ENCODE measurements at regions not wholly inside any gene's neighbourhood (a gene's known extent, or its start where the extent isn't known, plus 50 kb on each side); places are given as distances from the start of the nearest gene placed in this dataset.

GRCh38 chr9:116099821-116100220, 53.8 kb upstream of the PAPPA start:
- Mint-ChIP-seq H3K27me3 (ENCODE audit: low read depth) (no peaks in the 10 kb centered on the region), H3K27ac (no peak overlapping the region), H3K4me1 (ENCODE audit: low read depth) (no peaks in the 10 kb centered on the region), H3K4me3 (ENCODE audit: low read depth) (no peak overlapping the region), H3K9me3 (peaks cover 6% of the 10 kb centered on the region), H3K36me3 (ENCODE audit: low read depth) (no peaks in the 10 kb centered on the region)
- intact Hi-C loops (cut with micrococcal nuclease) = no loop called here
- DNase-seq (ENCODE audit: low spot score) = no peak

- no peaks in the 10 kb centered on the region for H3K4me1 Mint-ChIP-seq (ENCODE audit: low read depth)
- H3K4me3 Mint-ChIP-seq (ENCODE audit: low read depth) = no peak overlapping the region
- H3K36me3 Mint-ChIP-seq (ENCODE audit: low read depth) = no peaks in the 10 kb centered on the region
- no peak for DNase-seq (ENCODE audit: low spot score)
- intact Hi-C loops (cut with micrococcal nuclease) = no loop called here
- no peak overlapping the region for H3K27ac Mint-ChIP-seq
- H3K27me3 Mint-ChIP-seq (ENCODE audit: low read depth) = no peaks in the 10 kb centered on the region
- H3K9me3 Mint-ChIP-seq = peaks cover 6% of the 10 kb centered on the region
These were observed 52.9 kb upstream of the PAPPA start for GRCh38 chr9:116100711-116101121.

- Mint-ChIP-seq H3K27me3 (ENCODE audit: low read depth) (no peaks in the 10 kb centered on the region), H3K9me3 (peaks cover 6% of the 10 kb centered on the region), H3K4me3 (ENCODE audit: low read depth) (no peak overlapping the region), H3K4me1 (ENCODE audit: low read depth) (no peaks in the 10 kb centered on the region), H3K36me3 (ENCODE audit: low read depth) (no peaks in the 10 kb centered on the region), H3K27ac (no peak overlapping the region)
- DNase-seq (ENCODE audit: low spot score) = no peak
- intact Hi-C loops (cut with micrococcal nuclease) = no loop called here
These were observed 52.1 kb upstream of the PAPPA start for GRCh38 chr9:116101516-116101915.

- Mint-ChIP-seq H3K27ac (no peak overlapping the region), H3K9me3 (peaks cover 6% of the 10 kb centered on the region), H3K27me3 (ENCODE audit: low read depth) (no peaks in the 10 kb centered on the region), H3K4me1 (ENCODE audit: low read depth) (no peaks in the 10 kb centered on the region), H3K36me3 (ENCODE audit: low read depth) (no peaks in the 10 kb centered on the region), H3K4me3 (ENCODE audit: low read depth) (no peak overlapping the region)
- intact Hi-C loops (cut with micrococcal nuclease) = no loop called here
- DNase-seq (ENCODE audit: low spot score) = no peak
These were observed 51.0 kb upstream of the PAPPA start for GRCh38 chr9:116102596-116102995.

All from activated T-helper 2 cell treated with anti-CD3 and anti-CD28 coated beads, Interferon-gamma antibody, Interleukin-2, Interleukin-4, amounts not matched to agents 10 μg/mL and 5 μg/mL and 100 μg/mL, durations not matched to agents 14 hours and 24 hours and 36 hours (primary cell).